D721Med (cell line): ENCODE measurements at regions not wholly inside any gene's neighbourhood (a gene's known extent, or its start where the extent isn't known, plus 50 kb on each side); places are given as distances from the start of the nearest gene placed in this dataset.

ENCODE experiments used
- DNase-seq: peaks from one replicate; pipeline ENCODE4 v3.0.0; 2011; ENCODE audit warnings: low spot score; ENCODE audit not compliant: insufficient read length
- FAIRE-seq: peaks from 2 replicates; lab custom pipeline; 2011; peaks lifted over from hg19 to GRCh38; lab: Jason Lieb, UNC
- CTCF ChIP-seq: IDR thresholded peaks from 2 replicates; pipeline ENCODE4 v1.5.1; 2012; ENCODE audit warnings: mild to moderate bottlenecking, control low read depth; ENCODE audit not compliant: insufficient read depth; ENCODE audit errors: missing control alignments

- DNase-seq: no peak
- no peak for FAIRE-seq
- TF ChIP-seq CTCF: no peak
Observed at GRCh38 chr1:232704256-232704655, 74.3 kb upstream of the SIPA1L2 start.

DNA sequence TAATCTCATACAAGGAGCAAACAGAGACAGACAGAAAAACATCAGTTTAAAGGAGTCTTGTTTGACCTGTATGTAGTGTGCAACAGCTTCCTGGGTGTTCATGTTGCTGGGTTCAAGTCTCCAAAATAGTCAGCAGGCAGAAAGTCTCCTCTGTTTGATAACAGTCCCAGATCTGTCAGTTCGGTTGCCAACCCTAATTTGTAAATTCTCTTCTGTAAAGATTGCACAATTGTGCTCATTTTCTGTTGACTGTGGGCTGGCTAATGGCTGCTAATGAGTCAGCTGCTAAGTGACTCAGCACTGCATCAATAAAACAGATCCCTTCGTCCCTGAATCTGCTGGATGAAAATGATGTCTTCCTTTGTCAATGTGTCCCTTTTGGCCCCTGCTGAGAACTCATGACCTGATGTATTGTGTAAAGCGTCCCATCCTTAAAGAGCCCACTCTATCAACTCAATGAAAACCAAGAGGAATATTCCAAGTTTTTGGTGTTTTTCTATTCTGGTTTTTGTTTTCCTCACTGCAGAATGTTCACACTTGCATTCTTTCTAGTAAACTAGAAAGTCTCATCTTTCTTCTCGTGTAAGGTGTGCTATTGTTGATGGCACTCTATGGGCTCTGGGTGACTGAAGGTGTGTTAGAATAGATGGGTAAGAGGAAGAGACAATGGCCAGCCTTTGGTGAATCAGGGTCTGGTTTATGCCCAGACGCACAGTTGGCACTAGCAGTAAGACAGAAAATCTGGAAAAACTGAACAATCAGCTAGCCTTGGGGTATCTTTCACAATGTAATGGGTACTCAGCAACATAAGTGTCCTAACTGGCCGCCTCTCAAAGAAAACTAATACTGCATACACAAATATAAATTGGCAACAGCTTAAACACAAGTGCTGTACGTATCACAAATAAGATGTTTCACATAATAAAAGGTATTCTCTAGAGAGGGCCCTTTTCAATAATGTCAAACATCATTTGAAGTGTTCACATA lies 75.1 kb upstream of the SIPA1L2 start:
- DNase-seq: no peak
- TF ChIP-seq CTCF: no peak
- no peak for FAIRE-seq

- DNase-seq (no peak), FAIRE-seq (no peak)
- TF ChIP-seq CTCF: no peak
Observed at GRCh38 chr1:232705815-232706575, 76.1 kb upstream of the SIPA1L2 start.

- TF ChIP-seq CTCF: no peak
- FAIRE-seq: no peak
- no peak for DNase-seq
Observed at GRCh38 chr1:232707142-232707541, 77.2 kb upstream of the SIPA1L2 start.

DNA sequence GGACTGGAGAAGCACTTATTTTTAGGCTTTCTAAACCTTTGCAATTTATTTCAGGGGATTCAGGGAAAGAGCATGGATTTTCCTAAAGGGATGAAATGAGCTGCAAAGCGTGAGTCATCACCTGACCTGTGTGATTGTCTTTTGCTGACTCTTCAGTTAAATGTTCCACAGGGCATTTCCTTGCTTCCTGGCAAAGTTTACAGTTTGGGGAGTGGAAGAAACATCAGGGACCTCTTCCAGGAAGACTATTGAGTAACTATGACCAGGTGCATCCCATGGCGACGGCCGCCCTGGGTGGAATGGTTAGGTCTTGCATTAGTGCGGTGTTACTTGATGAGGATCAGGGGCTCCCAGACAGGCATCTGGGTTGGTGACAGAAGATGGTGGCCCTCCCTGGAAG lies 79.5 kb upstream of the SIPA1L2 start:
- no peak for TF ChIP-seq CTCF
- no peak for FAIRE-seq
- DNase-seq: no peak

- FAIRE-seq (no peak), DNase-seq (no peak)
Observed at GRCh38 chr1:232711996-232712395, 82.1 kb upstream of the SIPA1L2 start.

More at GRCh38 chr1:232711996-232712395, 82.1 kb upstream of the SIPA1L2 start:
- TF ChIP-seq CTCF: no peak
